ENCODE measurements at regions not wholly inside any gene's neighbourhood (a gene's known extent, or its start where the extent isn't known, plus 50 kb on each side); places are given as distances from the start of the nearest gene placed in this dataset.

GRCh38 chr2:51219468-51219867, 187.5 kb upstream of the NRXN1 start:
- no peak for DNase-seq (ENCODE audit: low read depth in 4 of 4, low spot score in 1 of 4)

GRCh38 chr2:51218047-51218446, 186.1 kb upstream of the NRXN1 start:
- DNase-seq (ENCODE audit: low read depth in 4 of 4, low spot score in 1 of 4), result no peak

- no peak for DNase-seq (ENCODE audit: low read depth in 4 of 4, low spot score in 1 of 4)
These were observed 181.9 kb upstream of the NRXN1 start for GRCh38 chr2:51213826-51214225.

GRCh38 chr2:51212374-51212773, 180.4 kb upstream of the NRXN1 start:
- no peak for DNase-seq (ENCODE audit: low read depth in 4 of 4, low spot score in 1 of 4)

GRCh38 chr2:51208521-51208920, 176.6 kb upstream of the NRXN1 start:
- no peak for DNase-seq (ENCODE audit: low read depth in 4 of 4, low spot score in 1 of 4)

- no peak for DNase-seq (ENCODE audit: low read depth in 4 of 4, low spot score in 1 of 4)
These were observed 169.4 kb upstream of the NRXN1 start for GRCh38 chr2:51201295-51201694.

GRCh38 chr2:51194656-51195055, 162.7 kb upstream of the NRXN1 start:
- DNase-seq (ENCODE audit: low read depth in 4 of 4, low spot score in 1 of 4), result no peak

- no peak for DNase-seq (ENCODE audit: low read depth in 4 of 4, low spot score in 1 of 4)
These were observed 138.3 kb upstream of the NRXN1 start for GRCh38 chr2:51170273-51170672.

GRCh38 chr2:51165534-51166260, 133.8 kb upstream of the NRXN1 start:
- no peak for DNase-seq (ENCODE audit: low read depth in 4 of 4, low spot score in 1 of 4)

GRCh38 chr2:51158251-51158650, 126.3 kb upstream of the NRXN1 start:
- DNase-seq (ENCODE audit: low read depth in 4 of 4, low spot score in 1 of 4), result no peak

GRCh38 chr2:51153236-51153635, 121.3 kb upstream of the NRXN1 start:
- no peak for DNase-seq (ENCODE audit: low read depth in 4 of 4, low spot score in 1 of 4)

GRCh38 chr2:51151490-51152140, 119.7 kb upstream of the NRXN1 start:
- no peak for DNase-seq (ENCODE audit: low read depth in 4 of 4, low spot score in 1 of 4)

GRCh38 chr2:51149725-51150124, 117.8 kb upstream of the NRXN1 start:
- no peak for DNase-seq (ENCODE audit: low read depth in 4 of 4, low spot score in 1 of 4)

GRCh38 chr2:51145761-51146160, 113.8 kb upstream of the NRXN1 start:
- no peak for DNase-seq (ENCODE audit: low read depth in 4 of 4, low spot score in 1 of 4)

GRCh38 chr2:51120754-51121280, 88.9 kb upstream of the NRXN1 start:
- DNase-seq (ENCODE audit: low read depth in 4 of 4, low spot score in 1 of 4), result no peak

GRCh38 chr2:51111532-51111931, 79.6 kb upstream of the NRXN1 start:
- DNase-seq (ENCODE audit: low read depth in 4 of 4, low spot score in 1 of 4), result no peak

- no peak for DNase-seq (ENCODE audit: low read depth in 4 of 4, low spot score in 1 of 4)
These were observed 76.9 kb upstream of the NRXN1 start for GRCh38 chr2:51108794-51109193.

- DNase-seq (ENCODE audit: low read depth in 4 of 4, low spot score in 1 of 4), result no peak
These were observed 75.9 kb upstream of the NRXN1 start for GRCh38 chr2:51107841-51108240.

- DNase-seq (ENCODE audit: low read depth in 4 of 4, low spot score in 1 of 4), result no peak
These were observed 73.9 kb upstream of the NRXN1 start for GRCh38 chr2:51105811-51106210.

- no peak for DNase-seq (ENCODE audit: low read depth in 4 of 4, low spot score in 1 of 4)
These were observed 71.3 kb upstream of the NRXN1 start for GRCh38 chr2:51103205-51103604.

- DNase-seq (ENCODE audit: low read depth in 4 of 4, low spot score in 1 of 4), result no peak
These were observed 61.1 kb upstream of the NRXN1 start for GRCh38 chr2:51093016-51093415.

GRCh38 chr2:51085420-51086068, 53.6 kb upstream of the NRXN1 start:
- no peak for DNase-seq (ENCODE audit: low read depth in 4 of 4, low spot score in 1 of 4)

Data from stimulated activated CD4-positive, alpha-beta T cell treated with anti-CD3 and anti-CD28 coated beads, Interleukin-1b, Interleukin-23, amount 100 ng/mL, for 24 hours (primary cell).